Right lobe of liver (tissue), 6 donors: ENCODE measurements at regions not wholly inside any gene's neighbourhood (a gene's known extent, or its start where the extent isn't known, plus 50 kb on each side); places are given as distances from the start of the nearest gene placed in this dataset.
A peak's percentile ranks its signal among the peaks of the same experiment; 100 is the strongest.

Experiments
- ATAC-seq, 4 donors: fragments of 200-7000 bp; cut with Tn5 transposase; one replicate each; pipeline ENCODE4 v1.9.1; 2020; ENCODE audit warnings: mild to moderate bottlenecking in 4 of 4, moderate library complexity in 4 of 4
- DNase-seq, 3 donors: peaks; one replicate each; pipeline ENCODE4 v3.0.0-alpha.2; 2020
- H3K27ac ChIP-seq, 3 donors: fragments of 200-600 bp; one replicate each; pipeline ENCODE4 v1.8.0; 2022
- H3K27me3 ChIP-seq, 2 donors: fragments of 200-600 bp; one replicate each; pipeline ENCODE4 v1.8.0; 2022
- H3K36me3 ChIP-seq, 4 donors: fragments of 200-600 bp; sonication (generic) in 1 of 4; one replicate each; pipeline versions ENCODE4 v1.5.1 to v1.8.0; 2017 to 2022; ENCODE audit warnings: control low read depth in 1 of 4
- H3K4me1 ChIP-seq, 4 donors: fragments of 200-600 bp; sonication (generic) in 1 of 4; one replicate each; pipeline versions ENCODE4 v1.5.1 to v1.8.0; 2017 to 2022; ENCODE audit warnings: control low read depth in 1 of 4
- H3K4me3 ChIP-seq, 3 donors: fragments of 200-600 bp; one replicate each; pipeline ENCODE4 v1.8.0; 2022
- H3K9me3 ChIP-seq, 4 donors: fragments of 200-600 bp; sonication (generic) in 1 of 4; one replicate each; pipeline versions ENCODE4 v1.5.1 to v1.8.0; 2017 to 2022; ENCODE audit warnings: control low read depth in 1 of 4
- CTCF ChIP-seq, 4 donors: fragments of 200-600 bp in 3 of 4; fragments of 450-650 bp in 1 of 4; IDR thresholded peaks; one replicate each; pipeline versions ENCODE4 v1.5.1 to v1.8.0; 2016 to 2022; ENCODE audit warnings: antibody characterized with exemption in 4 of 4, mild to moderate bottlenecking in 2 of 4
- POLR2A ChIP-seq: fragments of 450-650 bp; IDR thresholded peaks from one replicate; pipeline ENCODE4 v1.6.1; 2017; ENCODE audit warnings: antibody characterized with exemption, mild to moderate bottlenecking
- WGBS: methylation state at CpG from one replicate; pipeline ENCODE4 v1.1.6; 2018; ENCODE audit warnings: low coverage, low lambda C conversion rate; ENCODE audit not compliant: insufficient coverage; ENCODE audit errors: missing lambda C conversion rate; 5-methylcytosine and 5-hydroxymethylcytosine counted together
- intact Hi-C, 2 donors: fragments of 100-400 bp; cut with DNase I; formaldehyde crosslinking; loops; one replicate each; pipeline versions ENCODE4 v1.11.2 to v1.14.1; 2022
- donor health status: DM: no; HTN: yes; CAD: no.
- donor health status: DM: no; HTN: no; CAD: no.
- donor health status: DM: no; HTN: no; CAD: no.
- donor health status: DM: no; HTN: yes; CAD: no.
- donor health status: DM: no; HTN: yes; CAD: no.

- ATAC-seq (no peak), DNase-seq (no peak)
- no peaks in the 10 kb centered on the region for H3K9me3 ChIP-seq
- TF ChIP-seq CTCF (IDR thresholded peaks at IDR 0.05) = no peak
- TF ChIP-seq POLR2A = no peak
- H3K36me3 ChIP-seq = no peaks in the 10 kb centered on the region
- no peak overlapping the region for H3K4me3 ChIP-seq
- 51% methylated on average over 2 of the region's 2 CpGs for WGBS
- intact Hi-C loops = no loop called here
- no peaks in the 10 kb centered on the region for H3K4me1 ChIP-seq
- H3K27me3 ChIP-seq = no peaks in the 10 kb centered on the region
- no peak overlapping the region for H3K27ac ChIP-seq
These were observed 512.7 kb upstream of the PAPPA start for GRCh38 chr9:115640887-115641286.

- no peak overlapping the region for H3K27ac ChIP-seq
- intact Hi-C loops = no loop called here
- no peaks in the 10 kb centered on the region for H3K9me3 ChIP-seq
- H3K36me3 ChIP-seq = no peaks in the 10 kb centered on the region
- DNase-seq (no peak), ATAC-seq (no peak)
- H3K4me1 ChIP-seq = no peaks in the 10 kb centered on the region
- no peak overlapping the region for H3K4me3 ChIP-seq
- TF ChIP-seq CTCF (IDR thresholded peaks at IDR 0.05) = no peak
- TF ChIP-seq POLR2A = no peak
- H3K27me3 ChIP-seq = no peaks in the 10 kb centered on the region
- WGBS = 53% methylated on average over 1 of the region's 1 CpG
These were observed 511.3 kb upstream of the PAPPA start for GRCh38 chr9:115642285-115642684.

- H3K9me3 ChIP-seq = no peaks in the 10 kb centered on the region
- H3K4me3 ChIP-seq = no peak overlapping the region
- DNase-seq = no peak
- no peak for ATAC-seq
- TF ChIP-seq POLR2A (no peak), CTCF (IDR thresholded peaks at IDR 0.05) (no peak)
- no peaks in the 10 kb centered on the region for H3K36me3 ChIP-seq
- no peaks in the 10 kb centered on the region for H3K4me1 ChIP-seq
- no peaks in the 10 kb centered on the region for H3K27me3 ChIP-seq
- H3K27ac ChIP-seq = no peak overlapping the region
- WGBS = 31% methylated on average over 4 of the region's 4 CpGs
- intact Hi-C loops = no loop called here
These were observed 509.5 kb upstream of the PAPPA start for GRCh38 chr9:115643948-115644727.

- intact Hi-C loops = no loop called here
- Histone ChIP-seq H3K27ac (no peak overlapping the region), H3K27me3 (no peaks in the 10 kb centered on the region), H3K4me3 (no peak overlapping the region), H3K36me3 (no peaks in the 10 kb centered on the region), H3K4me1 (no peaks in the 10 kb centered on the region), H3K9me3 (no peaks in the 10 kb centered on the region)
- WGBS = 53% methylated on average over 5 of the region's 9 CpGs
- peak; percentile 30 to 77 (median 51) for DNase-seq
- no peak for TF ChIP-seq POLR2A
- TF ChIP-seq CTCF (IDR thresholded peaks at IDR 0.05) = no peak
- peak; percentile 78 to 98 (median 85) for ATAC-seq
These were observed 503.6 kb upstream of the PAPPA start for GRCh38 chr9:115649991-115650472.
